GM18861 (cell line): ENCODE measurements at regions not wholly inside any gene's neighbourhood (a gene's known extent, or its start where the extent isn't known, plus 50 kb on each side); places are given as distances from the start of the nearest gene placed in this dataset.
"Not testable (repeated sequence)": the region's sequence is repeated elsewhere in the genome, so short reads cannot be mapped to it uniquely, and the experiment has no call there.

Source experiments
- ATAC-seq: cut with Tn5 transposase; IDR thresholded peaks from one replicate; pipeline ENCODE4 v1.9.1; 2021; ENCODE audit not compliant: unreplicated experiment

GRCh38 chr2:184993746-184994145 is 395.4 kb downstream of the ZNF804A start:
- ATAC-seq, result no peak

GRCh38 chr2:185006481-185006880 is 408.2 kb downstream of the ZNF804A start:
- no peak for ATAC-seq

GRCh38 chr2:185012643-185013042 is 414.3 kb downstream of the ZNF804A start:
- no peak for ATAC-seq

GRCh38 chr2:185014076-185014475 is 415.7 kb downstream of the ZNF804A start:
- no peak for ATAC-seq

GRCh38 chr2:185025891-185026290 is 427.6 kb downstream of the ZNF804A start:
- not testable (repeated sequence) for ATAC-seq

GRCh38 chr2:185035906-185036305 is 437.6 kb downstream of the ZNF804A start:
- ATAC-seq, result no peak

GRCh38 chr2:185044323-185044874 is 446.1 kb downstream of the ZNF804A start:
- ATAC-seq, result no peak

- no peak for ATAC-seq
Measured at GRCh38 chr2:185050804-185051203, 452.5 kb downstream of the ZNF804A start.

GRCh38 chr2:185063761-185064160 is 465.4 kb downstream of the ZNF804A start:
- ATAC-seq, result no peak

- ATAC-seq, result no peak
Measured at GRCh38 chr2:185066128-185066527, 467.8 kb downstream of the ZNF804A start.

GRCh38 chr2:185069107-185069506 is 470.8 kb downstream of the ZNF804A start:
- no peak for ATAC-seq

- ATAC-seq, result no peak
Measured at GRCh38 chr2:185074156-185074555, 475.8 kb downstream of the ZNF804A start.

- no peak for ATAC-seq
Measured at GRCh38 chr2:185082749-185083148, 484.4 kb downstream of the ZNF804A start.

GRCh38 chr2:185108588-185108987 is 510.3 kb downstream of the ZNF804A start:
- no peak for ATAC-seq

GRCh38 chr2:185127412-185127811 is 529.1 kb downstream of the ZNF804A start:
- no peak for ATAC-seq

GRCh38 chr2:185128346-185128745 is 530.0 kb downstream of the ZNF804A start:
- ATAC-seq, result no peak

GRCh38 chr2:185128996-185129395 is 530.7 kb downstream of the ZNF804A start:
- ATAC-seq, result no peak

GRCh38 chr2:185130685-185131084 is 532.4 kb downstream of the ZNF804A start:
- ATAC-seq, result no peak

- ATAC-seq, result no peak
Measured at GRCh38 chr2:185132501-185133041, 534.2 kb downstream of the ZNF804A start.

GRCh38 chr2:185137700-185138099 is 539.4 kb downstream of the ZNF804A start:
- no peak for ATAC-seq

- ATAC-seq, result no peak
Measured at GRCh38 chr2:185142677-185143076, 544.3 kb downstream of the ZNF804A start.

GRCh38 chr2:185144159-185144919 is 546.0 kb downstream of the ZNF804A start:
- no peak for ATAC-seq
